GM19023 (cell line): ENCODE measurements at regions not wholly inside any gene's neighbourhood (a gene's known extent, or its start where the extent isn't known, plus 50 kb on each side); places are given as distances from the start of the nearest gene placed in this dataset.

Source experiments
- ATAC-seq: cut with Tn5 transposase; IDR thresholded peaks from one replicate; pipeline ENCODE4 v1.9.1; 2021; ENCODE audit warnings: mild to moderate bottlenecking, moderate library complexity; ENCODE audit not compliant: unreplicated experiment

DNA sequence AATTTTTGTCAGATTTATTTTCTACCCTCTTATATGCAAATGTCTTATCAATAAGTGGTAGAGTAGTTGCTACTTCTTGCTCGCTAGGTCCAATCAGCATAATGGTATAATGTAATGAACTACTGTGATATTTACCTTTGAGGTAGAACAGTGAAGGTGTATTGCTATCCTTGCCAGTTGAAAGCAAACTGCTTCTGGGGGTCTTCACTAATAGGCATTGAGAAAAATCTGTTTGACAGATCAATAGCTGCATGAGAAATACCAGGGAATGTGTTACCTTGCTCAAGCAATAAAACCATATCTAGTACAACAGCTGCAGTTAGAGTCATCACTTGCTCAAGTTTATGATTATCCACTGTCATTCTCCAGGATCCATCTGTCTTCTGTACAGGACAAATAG, 50.1 kb upstream of the EFEMP1 start:
- ATAC-seq, result no peak

DNA sequence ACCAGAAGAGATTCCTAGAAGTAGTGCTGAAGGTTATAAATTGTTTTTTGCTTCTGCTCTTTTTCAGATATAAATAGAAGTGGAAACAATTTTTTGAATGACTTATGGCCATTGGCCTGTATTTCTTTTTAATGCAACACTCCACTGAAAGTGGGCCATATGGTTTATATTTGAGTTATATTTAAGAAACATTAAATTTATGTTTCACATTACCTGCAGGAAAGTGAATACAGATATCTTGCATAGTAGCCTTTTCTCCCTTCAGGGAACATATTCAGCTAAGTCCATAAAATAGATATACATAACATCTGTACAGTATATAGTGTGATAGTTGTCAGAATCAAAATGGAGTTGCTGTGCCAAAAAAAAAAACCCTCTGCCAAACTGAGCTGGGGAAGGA, 53.1 kb upstream of the EFEMP1 start:
- no peak for ATAC-seq

DNA sequence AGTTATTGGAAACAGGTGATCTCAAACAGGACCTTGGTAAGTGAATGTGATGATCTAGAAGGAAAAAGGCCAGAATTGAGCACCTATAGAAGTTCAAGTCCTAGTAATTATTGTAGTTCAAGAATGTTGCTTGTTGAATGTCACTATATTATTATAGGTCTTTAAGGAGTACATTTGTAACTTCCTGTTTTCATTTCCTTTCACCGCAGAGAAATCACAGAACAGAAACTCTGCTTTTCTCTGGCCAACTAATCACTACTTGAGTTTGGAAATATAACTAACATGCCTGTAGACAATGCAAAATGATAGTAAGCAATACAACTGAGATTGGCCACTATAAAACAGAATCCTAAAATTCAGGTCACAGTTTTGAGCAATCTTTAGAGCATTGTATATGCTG, 61.8 kb upstream of the EFEMP1 start:
- peak; percentile 79 for ATAC-seq

DNA sequence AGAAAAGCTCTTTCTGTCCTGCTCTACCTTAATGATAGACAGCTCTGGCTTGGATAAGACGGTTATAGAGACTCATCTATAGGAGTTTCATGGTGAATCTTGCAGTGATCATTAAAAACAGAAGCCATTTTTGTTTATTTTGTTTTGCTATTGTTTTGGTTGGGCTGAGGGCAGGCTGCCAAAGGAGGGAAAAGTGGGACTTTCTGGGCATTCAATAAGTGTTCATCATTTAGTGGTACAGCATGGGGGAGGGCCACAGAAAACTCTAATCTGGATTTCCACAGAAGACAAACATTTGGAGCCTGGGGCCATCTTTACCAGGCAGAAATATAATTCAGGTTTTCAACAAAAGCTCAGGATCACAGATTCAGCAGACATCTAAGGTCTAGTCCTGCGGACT, 62.4 kb upstream of the EFEMP1 start:
- peak; percentile 16 for ATAC-seq

DNA sequence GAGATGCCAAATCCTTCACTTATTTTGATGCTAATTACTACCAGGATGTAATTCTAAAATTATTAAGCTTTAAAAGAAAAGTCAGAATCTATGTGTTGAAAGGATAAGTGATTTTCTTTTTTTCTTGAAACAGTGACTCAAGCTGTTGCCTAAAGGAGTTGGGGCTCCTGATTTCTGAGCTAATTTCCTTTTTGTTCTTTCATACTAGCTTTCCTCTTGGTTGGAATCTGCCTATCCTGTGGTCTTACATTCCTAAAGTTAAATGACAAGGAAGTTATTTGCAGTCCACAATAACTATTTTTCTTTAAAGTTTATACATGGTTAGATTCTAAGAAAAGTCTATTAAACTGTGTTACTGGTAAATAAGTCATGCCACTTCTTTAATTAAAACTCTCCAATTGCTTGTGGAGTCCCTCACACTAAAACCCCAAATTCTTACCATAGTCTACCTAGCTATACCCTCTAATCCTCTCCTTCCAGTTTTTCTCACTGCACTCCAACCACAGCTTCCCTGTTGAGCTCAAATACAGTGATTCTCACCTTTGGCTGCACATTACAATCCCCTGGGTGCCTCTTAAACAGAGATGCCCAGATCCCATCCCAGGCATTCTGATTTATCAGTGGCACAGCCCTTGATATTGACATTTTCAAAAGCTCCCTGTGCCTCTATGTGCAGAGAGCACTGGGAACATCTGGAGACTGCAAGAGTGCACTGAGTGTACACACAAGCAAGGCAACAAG, 63.3 kb upstream of the EFEMP1 start:
- ATAC-seq, result no peak

DNA sequence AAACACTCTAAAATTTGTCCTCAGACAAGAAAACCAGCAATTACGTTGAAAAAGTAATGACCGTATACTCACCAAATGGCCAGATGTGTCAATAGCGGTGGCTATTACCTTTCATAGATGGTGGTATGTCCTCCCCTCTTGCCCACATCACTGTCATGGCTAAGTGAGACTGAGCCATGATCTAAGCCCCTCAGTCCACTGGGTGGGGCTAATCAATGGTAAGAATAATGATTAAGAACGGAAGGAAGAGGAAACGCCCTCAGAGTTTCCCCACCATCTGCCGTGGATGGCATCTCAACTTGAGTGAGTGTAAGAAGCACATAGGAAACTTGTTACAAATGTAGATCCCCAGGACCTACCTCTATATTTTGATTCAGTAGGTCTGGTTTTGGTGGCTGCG, 65.8 kb upstream of the EFEMP1 start:
- ATAC-seq, result no peak

DNA sequence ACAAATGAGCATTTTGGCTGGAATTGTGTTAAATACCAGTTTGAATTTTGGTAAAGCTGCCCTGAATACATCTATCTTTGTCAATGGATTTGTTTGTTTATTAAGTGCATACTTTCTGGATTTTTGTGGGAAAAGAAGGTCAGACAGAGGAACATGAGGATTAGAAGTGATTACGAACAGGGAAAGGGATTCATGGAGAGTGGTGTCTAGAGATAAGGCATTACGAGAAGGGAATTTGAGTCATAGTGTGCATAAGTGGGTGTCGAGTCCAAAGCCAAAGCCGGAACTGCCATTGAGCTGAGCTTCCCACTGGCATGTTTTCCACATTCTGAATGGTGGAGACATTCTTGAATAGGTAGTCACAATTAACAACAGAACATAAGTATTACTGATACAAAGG, 68.9 kb upstream of the EFEMP1 start:
- ATAC-seq, result no peak

DNA sequence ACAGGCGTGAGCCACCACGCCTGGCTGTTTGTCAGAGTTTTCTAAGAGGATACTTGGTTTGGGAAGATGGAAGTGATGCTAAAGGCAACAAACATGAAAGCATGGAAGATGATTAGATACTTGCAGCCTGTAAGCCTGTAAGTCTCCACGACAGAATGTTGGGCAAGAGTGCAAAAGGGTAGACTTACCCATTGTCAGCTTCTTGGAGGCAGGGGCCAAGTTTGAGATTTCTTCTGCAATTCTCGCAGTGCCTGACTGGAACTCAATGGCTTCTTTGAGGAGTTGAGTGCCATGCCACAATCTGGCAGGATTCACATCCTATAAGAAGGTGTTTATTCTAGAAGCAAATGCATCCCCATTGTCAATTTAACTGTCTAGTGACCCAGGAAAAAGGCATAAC, 70.1 kb upstream of the EFEMP1 start:
- ATAC-seq, result no peak

DNA sequence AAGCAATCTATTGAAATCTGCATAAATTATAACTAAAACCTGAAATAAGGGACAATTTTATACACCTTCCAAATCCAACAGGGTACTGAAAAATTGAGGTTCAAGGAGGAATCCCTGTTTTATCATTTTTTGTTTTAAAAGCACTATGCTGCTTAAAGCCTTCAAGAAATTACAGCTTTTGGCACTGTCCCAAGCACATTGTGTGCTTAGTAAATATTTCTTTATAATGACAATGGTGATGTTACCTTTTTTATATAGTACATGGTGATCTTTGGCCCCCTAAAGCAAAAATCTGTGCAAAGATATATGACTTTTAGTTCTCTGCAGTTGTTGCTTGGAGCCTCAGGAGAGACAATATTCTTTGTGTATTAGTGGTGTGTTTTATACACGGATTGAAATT, 71.6 kb upstream of the EFEMP1 start:
- ATAC-seq, result no peak

DNA sequence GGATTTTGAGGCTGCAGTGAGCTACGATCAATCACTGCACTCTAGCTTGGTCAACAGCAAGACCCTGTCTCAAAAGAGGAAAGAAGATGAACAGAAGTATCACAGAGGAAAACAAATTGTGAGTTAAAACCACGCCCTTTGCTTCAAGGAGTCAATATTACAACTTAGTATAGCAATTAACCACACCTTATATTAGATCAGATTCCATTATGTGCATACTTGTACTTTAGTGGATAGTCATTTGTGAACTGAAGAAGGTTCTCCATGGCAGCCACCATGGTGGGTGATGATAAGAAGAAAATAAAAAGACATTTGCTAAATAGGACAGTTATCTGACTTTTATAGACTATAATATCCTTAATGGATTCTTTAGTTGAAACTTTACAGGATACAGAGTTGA, 72.3 kb upstream of the EFEMP1 start:
- ATAC-seq, result no peak

DNA sequence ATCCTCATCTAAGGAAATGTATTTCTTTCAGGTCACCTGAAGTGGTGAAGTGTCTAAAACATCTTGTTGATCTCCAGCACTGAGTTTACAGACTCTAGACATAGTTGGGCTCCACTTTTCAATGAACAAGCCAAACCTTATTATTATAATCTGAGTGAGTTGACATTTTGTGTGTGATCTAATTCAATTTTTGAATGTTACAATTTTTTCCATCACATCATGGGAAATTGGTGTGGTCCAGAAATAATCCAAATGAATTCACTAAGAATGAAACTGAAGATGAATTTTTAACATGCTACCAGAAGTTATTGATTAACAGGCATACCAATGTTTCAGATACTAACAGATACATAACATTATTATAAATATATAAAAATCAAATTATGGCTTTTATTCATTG, 75.6 kb upstream of the EFEMP1 start:
- ATAC-seq, result no peak

DNA sequence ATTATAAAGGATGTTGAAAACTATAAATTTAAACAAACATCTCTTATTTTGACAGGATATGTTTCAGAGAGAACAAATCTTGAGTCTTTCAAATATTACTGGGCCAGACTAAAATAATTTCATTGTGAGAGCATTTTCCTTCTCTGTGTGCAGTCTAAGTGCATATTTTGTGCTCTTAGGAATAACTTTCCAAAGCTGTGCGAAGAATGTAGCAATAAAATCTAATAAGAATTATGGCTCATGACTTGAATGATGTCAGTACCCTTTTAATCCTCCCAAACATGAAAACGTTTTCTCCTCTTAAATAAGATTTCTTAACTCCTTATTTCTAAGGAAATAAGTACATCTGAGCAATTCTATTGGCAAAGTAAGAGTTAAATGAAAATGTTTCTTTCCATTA, 76.2 kb upstream of the EFEMP1 start:
- ATAC-seq, result no peak

DNA sequence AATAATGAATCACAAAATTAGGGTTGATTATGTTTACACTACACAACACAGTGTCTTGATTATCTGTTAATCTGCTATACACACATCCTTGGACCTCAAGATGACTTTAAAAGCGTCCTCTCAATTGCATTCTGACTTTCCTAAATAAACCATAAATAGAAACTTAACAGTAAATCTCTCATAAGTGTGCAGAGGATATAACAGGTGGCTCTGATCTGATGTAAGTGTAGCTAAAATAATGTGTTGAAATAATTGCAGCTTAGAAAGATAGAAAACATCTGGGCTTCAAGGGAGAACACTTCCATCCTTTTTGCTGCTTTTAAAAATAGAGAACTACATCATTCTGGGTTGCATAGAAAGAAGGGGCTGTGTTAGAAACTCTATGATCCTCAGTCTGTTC, 78.4 kb upstream of the EFEMP1 start:
- no peak for ATAC-seq

DNA sequence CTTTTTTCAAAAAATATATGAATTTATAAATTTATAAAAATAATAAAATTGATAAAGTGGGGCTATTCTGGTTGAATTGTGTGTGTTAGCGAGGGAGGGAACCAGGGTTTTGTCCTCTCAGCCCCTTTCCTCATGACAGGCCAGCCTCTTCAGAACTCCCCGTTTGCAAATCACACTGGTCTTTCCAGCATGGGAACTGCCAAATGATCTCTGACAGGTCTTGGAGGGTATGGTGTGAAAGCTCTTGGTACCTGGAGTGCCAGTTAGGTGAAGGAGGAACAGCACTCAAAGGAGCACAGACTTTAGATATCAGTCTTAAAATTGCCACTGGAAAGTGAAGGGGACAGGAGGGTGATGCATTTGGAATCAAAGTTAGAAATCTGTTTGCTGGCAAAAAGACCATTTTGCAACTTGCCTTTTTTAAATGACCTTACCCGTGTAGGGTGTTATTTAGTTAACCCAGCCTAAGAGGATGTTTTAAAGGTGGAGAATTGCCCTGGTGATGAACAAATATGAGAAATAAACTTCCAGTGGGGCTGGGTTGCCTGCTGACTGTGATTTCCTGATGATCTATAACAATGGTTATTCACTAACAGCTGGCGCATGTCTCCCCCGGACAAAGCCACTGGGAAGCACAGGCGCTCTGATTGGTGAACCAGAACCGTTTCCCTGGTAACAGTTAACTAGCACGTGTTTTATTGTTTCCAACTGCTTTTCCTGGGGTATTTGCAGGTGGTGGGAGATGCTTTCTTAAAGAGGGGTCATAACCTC, 85.3 kb upstream of the EFEMP1 start:
- ATAC-seq, result no peak

DNA sequence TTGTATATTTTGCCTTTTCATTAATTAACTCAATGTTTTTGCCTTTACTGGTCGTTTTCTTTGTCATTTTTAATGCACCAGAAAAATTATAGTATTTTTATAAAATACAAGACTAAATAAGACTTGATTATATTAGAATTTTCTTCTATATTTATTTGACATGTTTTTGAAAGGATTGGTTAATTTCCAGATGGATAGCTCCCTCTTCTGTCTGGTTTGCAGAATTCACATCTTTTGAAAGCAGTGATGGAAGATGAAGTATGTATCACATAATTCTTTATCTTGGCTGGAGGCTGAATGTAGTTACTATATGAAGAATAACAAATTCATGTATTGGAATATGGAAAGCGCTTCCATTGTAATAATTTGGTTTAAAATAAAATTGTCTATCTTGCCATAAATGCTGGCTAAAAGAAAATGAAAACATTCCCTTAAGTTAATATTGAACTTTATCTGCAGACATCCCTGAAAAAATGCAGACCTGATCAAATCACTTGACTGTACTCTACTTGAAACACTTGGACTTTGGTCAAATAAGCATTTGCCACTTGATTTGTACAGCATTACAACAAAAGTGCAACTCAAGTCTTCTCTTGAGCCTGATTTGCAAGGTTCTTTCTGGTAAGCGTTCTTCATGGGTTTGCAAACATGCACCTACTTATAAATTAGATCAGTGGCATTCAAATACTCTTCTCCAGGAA, 86.3 kb upstream of the EFEMP1 start:
- no peak for ATAC-seq

DNA sequence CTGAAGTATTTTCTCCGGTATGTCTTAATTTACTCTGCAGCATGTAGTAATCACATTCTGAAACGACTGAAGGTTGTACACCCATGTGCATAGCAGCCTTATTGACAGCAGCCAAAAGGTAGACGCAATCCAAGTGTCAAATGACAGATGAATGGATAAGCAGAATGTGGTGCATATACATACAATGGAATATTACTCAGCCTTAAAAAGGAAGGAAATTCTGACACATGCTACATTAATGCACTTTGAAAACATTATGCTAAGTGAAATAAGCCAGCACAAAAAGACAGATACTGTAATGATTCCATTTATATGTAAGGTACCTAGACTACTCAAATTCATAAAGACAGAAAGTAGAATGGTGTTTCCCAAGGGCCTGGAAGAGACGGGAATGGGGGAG, 88.0 kb upstream of the EFEMP1 start:
- ATAC-seq, result no peak

DNA sequence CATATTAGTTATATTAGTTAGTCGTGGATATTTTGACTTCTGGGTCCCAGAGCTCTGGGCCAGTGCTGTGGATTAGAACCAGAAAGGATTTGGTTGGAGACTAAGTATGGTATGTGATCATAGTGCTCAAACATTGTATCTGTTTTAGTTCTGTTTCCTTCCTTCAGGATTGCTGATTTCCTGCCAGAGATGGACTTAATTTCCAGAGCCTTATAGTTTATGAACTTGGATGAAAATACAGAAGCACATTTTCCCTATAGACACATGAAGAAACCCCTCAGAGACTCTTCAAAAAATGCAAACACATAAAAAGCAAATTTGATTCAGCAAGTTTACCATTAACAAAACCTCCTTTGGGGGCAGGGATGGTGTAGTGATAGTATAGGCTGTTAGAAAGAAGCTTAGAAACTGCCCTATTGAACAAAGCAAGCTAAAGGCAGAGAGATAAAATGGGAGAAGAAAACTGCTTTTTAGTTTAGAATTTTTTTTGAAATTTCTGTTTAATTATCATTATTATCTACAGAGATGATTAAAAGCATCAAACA, 88.7 kb upstream of the EFEMP1 start:
- ATAC-seq, result no peak

DNA sequence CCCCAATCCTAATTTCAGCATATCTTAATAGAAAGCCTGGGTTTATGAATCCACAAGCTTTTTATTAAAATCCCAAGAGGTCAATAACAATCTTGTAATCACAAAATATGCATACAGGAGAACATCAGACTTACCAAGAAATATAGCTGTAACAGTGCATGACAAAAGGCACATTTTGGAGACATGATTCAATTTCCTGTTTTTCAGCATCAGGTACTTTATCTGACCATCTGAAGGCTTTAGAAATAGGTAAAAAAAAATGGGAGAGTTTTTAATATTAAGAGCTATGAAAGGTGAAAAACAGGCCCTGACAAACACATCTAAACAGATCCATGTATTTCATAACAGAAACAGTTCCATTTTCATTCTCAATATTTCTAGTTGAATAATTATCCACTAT, 89.9 kb upstream of the EFEMP1 start:
- ATAC-seq, result no peak

DNA sequence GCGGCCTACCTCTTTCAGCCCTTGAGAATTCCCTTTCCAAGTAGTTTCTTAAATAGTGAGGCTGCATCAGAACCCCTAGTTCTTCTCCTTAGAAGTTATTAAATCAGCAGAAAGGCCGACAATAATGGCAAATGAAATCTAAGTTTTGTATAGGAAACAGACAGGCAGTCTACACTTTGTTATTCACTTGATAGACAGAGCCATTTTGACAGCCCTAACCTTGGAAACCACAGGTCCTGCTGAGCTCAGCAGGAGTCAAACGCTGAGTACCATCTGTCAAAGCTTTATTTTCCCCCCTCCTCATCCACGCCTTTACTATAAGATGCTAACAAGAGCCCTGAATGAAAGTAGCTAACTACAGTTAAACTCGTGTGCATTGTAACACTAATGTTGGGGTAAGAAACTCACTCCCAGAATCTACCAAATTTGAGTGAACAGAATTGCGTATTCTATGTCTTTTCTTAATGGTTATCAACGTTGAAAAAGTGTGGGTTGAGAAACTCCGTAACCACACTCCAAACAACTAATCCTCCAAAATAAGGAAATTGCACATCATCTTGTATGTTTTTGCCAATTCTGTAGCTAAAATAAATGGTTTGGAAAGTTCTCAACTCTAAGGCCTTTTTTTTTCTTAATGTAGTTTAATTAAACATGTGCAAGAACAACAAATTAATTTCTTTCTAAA, 90.6 kb upstream of the EFEMP1 start:
- ATAC-seq, result no peak

DNA sequence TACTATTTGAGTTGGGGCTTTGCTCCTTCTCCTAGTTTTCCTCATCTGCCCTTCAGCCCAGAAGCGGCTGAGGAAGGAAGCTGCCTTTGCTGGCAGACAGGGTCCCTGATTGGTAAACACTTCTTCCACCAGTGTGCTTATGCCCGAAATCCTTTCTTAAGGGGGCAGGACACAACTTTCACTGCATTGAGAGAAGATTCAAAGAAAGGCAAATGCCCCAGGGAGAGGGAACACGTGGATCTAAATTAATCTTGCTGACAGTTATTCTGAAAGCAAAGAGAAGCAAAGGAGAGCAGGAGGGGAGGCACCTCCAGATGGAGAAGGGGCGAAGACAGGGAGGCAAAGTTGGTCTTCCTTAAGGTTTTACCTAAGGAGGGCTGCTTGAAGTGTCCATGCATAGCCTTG, 92.1 kb upstream of the EFEMP1 start:
- ATAC-seq, result no peak

DNA sequence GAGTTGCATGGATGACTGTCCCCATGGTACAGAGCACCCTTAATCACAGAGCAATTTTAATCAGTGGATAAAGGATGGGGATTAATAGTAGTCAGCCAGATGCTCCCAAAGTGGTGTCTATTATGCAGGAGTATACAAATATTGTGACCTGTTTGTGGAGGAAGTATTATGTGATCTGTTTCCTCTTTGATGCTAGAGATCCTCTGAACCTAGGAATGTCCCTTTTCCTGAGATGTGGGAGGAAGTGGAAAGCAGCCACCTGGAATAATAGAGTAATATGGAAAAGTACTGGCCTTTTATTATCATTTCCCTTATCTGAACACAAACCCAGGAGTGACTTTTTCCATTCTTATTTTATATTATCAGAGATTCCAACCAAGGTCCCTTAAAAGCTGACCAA, 94.2 kb upstream of the EFEMP1 start:
- ATAC-seq, result no peak
